SK-N-SH (cell line): ENCODE measurements at regions not wholly inside any gene's neighbourhood (a gene's known extent, or its start where the extent isn't known, plus 50 kb on each side); places are given as distances from the start of the nearest gene placed in this dataset.

Experiments used
- CTCF ChIA-PET: fragments of 300-600, 350-600 bp; formaldehyde crosslinking; extraction: SDS; loops from one replicate; lab custom pipeline; 2021; lab: Yijun Ruan, JAX
- POLR2A ChIA-PET: fragments of 350-600 bp; sonication (Branson Sonifier 250); formaldehyde crosslinking; extraction: SDS; loops from one replicate; lab custom pipeline; 2020; ENCODE audit warnings: antibody characterized with exemption, inconsistent platforms; lab: Yijun Ruan, JAX
- DNase-seq: peaks from one replicate; pipeline ENCODE4 v3.0.0; 2012
- H2AFZ ChIP-seq: fragments of 200-600 bp; sonication (generic); 2 replicates; pipeline ENCODE4 v1.8.1; 2016; ENCODE audit warnings: antibody characterized with exemption, mild to moderate bottlenecking, low read depth
- H3F3A ChIP-seq: fragments of 200-600 bp; sonication (generic); replicated peaks from 2 replicates; pipeline ENCODE3; 2016; ENCODE audit warnings: antibody characterized with exemption, mild to moderate bottlenecking; ENCODE audit not compliant: insufficient read depth
- H3K27ac ChIP-seq, 2 experiments: fragments of 200-500 bp in 1 of 2; fragments of 200-600 bp in 1 of 2; sonication (Bioruptor generic) in 1 of 2; sonication (generic), shearing (Covaris generic) in 1 of 2; 2 replicates each; pipeline versions ENCODE4 v1.5.1 to v1.6.1; 2014 to 2016; ENCODE audit warnings: low read depth in 2 of 2, inconsistent platforms in 1 of 2, low read length in 1 of 2, mild to moderate bottlenecking in 1 of 2, mixed read lengths in 1 of 2
- H3K27me3 ChIP-seq: fragments of 200-600 bp; sonication (generic), shearing (Covaris generic); 2 replicates; pipeline ENCODE4 v1.6.1; 2016; ENCODE audit warnings: mixed run types; ENCODE audit not compliant: insufficient read depth
- H3K36me3 ChIP-seq, 2 experiments: fragments of 200-500 bp in 1 of 2; fragments of 200-600 bp in 1 of 2; sonication (Bioruptor generic) in 1 of 2; sonication (generic) in 1 of 2; replicated peaks in 1 of 2; 2 replicates each; pipeline versions ENCODE3 to v1.5.1; 2014 to 2016; ENCODE audit warnings: low read length in 1 of 2, mild to moderate bottlenecking in 1 of 2; ENCODE audit not compliant: insufficient read depth in 2 of 2, control insufficient read depth in 1 of 2
- H3K4me1 ChIP-seq, 2 experiments: fragments of 200-500 bp in 1 of 2; fragments of 200-600 bp in 1 of 2; sonication (Bioruptor generic) in 1 of 2; sonication (generic), shearing (Covaris generic) in 1 of 2; 2 replicates each; pipeline versions ENCODE4 v1.5.1 to v1.6.1; 2014 to 2016; ENCODE audit warnings: low read depth in 1 of 2, low read length in 1 of 2, mixed run types in 1 of 2; ENCODE audit not compliant: insufficient read depth in 2 of 2, control insufficient read depth in 1 of 2
- H3K4me2 ChIP-seq: fragments of 200-600 bp; sonication (generic), shearing (Covaris generic); 2 replicates; pipeline ENCODE4 v1.6.1; 2017; ENCODE audit warnings: mixed run types
- H3K4me3 ChIP-seq, 2 experiments: fragments of 200-500 bp in 1 of 2; fragments of 200-600 bp in 1 of 2; sonication (Bioruptor generic) in 1 of 2; sonication (generic), shearing (Covaris generic) in 1 of 2; 2 replicates each; pipeline versions ENCODE4 v1.5.1 to v1.8.1; 2014 to 2016; ENCODE audit warnings: low read depth in 2 of 2, inconsistent platforms in 1 of 2, low read length in 1 of 2, mild to moderate bottlenecking in 1 of 2, mixed read lengths in 1 of 2, moderate library complexity in 1 of 2
- H3K79me2 ChIP-seq: fragments of 200-600 bp; sonication (generic); 2 replicates; pipeline ENCODE4 v1.8.1; 2017; ENCODE audit warnings: mild to moderate bottlenecking; ENCODE audit not compliant: insufficient read depth
- H3K9ac ChIP-seq: fragments of 200-600 bp; sonication (generic); 2 replicates; pipeline ENCODE4 v1.6.1; 2017; ENCODE audit warnings: mixed run types
- H3K9me2 ChIP-seq: fragments of 200-600 bp; sonication (generic); 2 replicates; pipeline ENCODE4 v1.6.1; 2017; ENCODE audit warnings: mixed run types
- H3K9me3 ChIP-seq: fragments of 200-600 bp; sonication (generic); 2 replicates; pipeline ENCODE4 v1.6.1; 2017; ENCODE audit warnings: mixed run types, mild to moderate bottlenecking, moderate library complexity
- H4K20me1 ChIP-seq: fragments of 200-600 bp; sonication (generic); 2 replicates; pipeline ENCODE4 v1.6.1; 2017; ENCODE audit warnings: mild to moderate bottlenecking, mixed run types; ENCODE audit not compliant: insufficient read depth
- ELF1 ChIP-seq: IDR thresholded peaks from 2 replicates; pipeline ENCODE4 v1.4.0; 2012
- EZH2phosphoT487 ChIP-seq: fragments of 200-600 bp; sonication (generic); IDR thresholded peaks from 2 replicates; pipeline ENCODE4 v1.6.1; 2017; ENCODE audit warnings: low read depth, mixed run types, mild to moderate bottlenecking, antibody characterized with exemption, moderate library complexity, borderline replicate concordance
- FOSL2 ChIP-seq: IDR thresholded peaks from 2 replicates; pipeline ENCODE4 v1.4.0; 2012; ENCODE audit warnings: low read depth, mild to moderate bottlenecking, moderate library complexity, borderline replicate concordance
- GATA2 ChIP-seq: sonication (generic); formaldehyde crosslinking; IDR thresholded peaks from 2 replicates; pipeline ENCODE4 v1.5.0; 2020; ENCODE audit warnings: mild to moderate bottlenecking, missing genetic modification reagents
- MAX ChIP-seq: IDR thresholded peaks from 2 replicates; pipeline ENCODE4 v1.4.0; 2012; ENCODE audit warnings: low read depth
- MXI1 ChIP-seq: IDR thresholded peaks from 2 replicates; pipeline ENCODE4 v1.6.1; 2012; ENCODE audit warnings: mild to moderate bottlenecking, low read depth, low read length, improper control_type of control experiment
- NRF1 ChIP-seq: IDR thresholded peaks from 2 replicates; pipeline ENCODE4 v1.6.1; 2012; ENCODE audit warnings: low read depth, mild to moderate bottlenecking, low read length
- PBX3 ChIP-seq: IDR thresholded peaks from 2 replicates; pipeline ENCODE4; 2012
- POLR2AphosphoS5 ChIP-seq: IDR thresholded peaks from 2 replicates; pipeline ENCODE4 v1.6.1; 2012; ENCODE audit warnings: low read depth, low read length
- RAD21 ChIP-seq: IDR thresholded peaks from 2 replicates; pipeline ENCODE4 v1.6.1; 2012; ENCODE audit warnings: mild to moderate bottlenecking, low read length
- RCOR1 ChIP-seq: fragments of 150-350 bp; IDR thresholded peaks from 2 replicates; pipeline ENCODE4 v1.6.1; 2017; ENCODE audit warnings: antibody characterized with exemption, low read length
- RFX5 ChIP-seq: IDR thresholded peaks from 2 replicates; pipeline ENCODE4 v1.6.1; 2012; ENCODE audit warnings: mild to moderate bottlenecking, improper control_type of control experiment, low read length
- RXRA ChIP-seq: IDR thresholded peaks from 2 replicates; pipeline ENCODE4 v1.4.0; 2012; ENCODE audit warnings: low read depth, mild to moderate bottlenecking, borderline replicate concordance
- TAF1 ChIP-seq: IDR thresholded peaks from 2 replicates; pipeline ENCODE4 v1.6.1; 2012; ENCODE audit warnings: low read depth, mild to moderate bottlenecking, low read length, moderate library complexity, borderline replicate concordance
- YY1 ChIP-seq: IDR thresholded peaks from 2 replicates; pipeline ENCODE4 v1.4.0; 2012; ENCODE audit warnings: low read depth, mild to moderate bottlenecking
- ZBTB33 ChIP-seq: IDR thresholded peaks from 2 replicates; pipeline ENCODE4 v1.4.0; 2012; ENCODE audit warnings: low read depth, borderline replicate concordance
- WGBS: methylation state at CpG from one replicate; pipeline ENCODE4 v1.1.6; 2017; ENCODE audit warnings: low lambda C conversion rate; 5-methylcytosine and 5-hydroxymethylcytosine counted together

GRCh38 chr14:38038986-38039385 lies 168.7 kb upstream of the SSTR1 start (continued):
- TF ChIP-seq PBX3 (no peak), NRF1 (no peak), TAF1 (no peak)

- H3K4me2 ChIP-seq = no peak overlapping the region
- H4K20me1 ChIP-seq = no peaks in the 10 kb centered on the region
- DNase-seq = no peak
- no peaks in the 10 kb centered on the region for H3F3A ChIP-seq
- TF ChIP-seq ZBTB33 = no peak
- TF ChIP-seq RFX5 = no peak
- TF ChIP-seq MAX = no peak
- TF ChIP-seq NRF1 = no peak
- no peak for TF ChIP-seq GATA2 (CRISPR knock-in tag)
- TF ChIP-seq EZH2phosphoT487 = no peak
- no peak for TF ChIP-seq ELF1
- no peak for TF ChIP-seq POLR2AphosphoS5
- TF ChIP-seq RAD21 = no peak
- TF ChIP-seq FOSL2 = no peak
- no peak for TF ChIP-seq MXI1
- 8% methylated on average over 2 of the region's 2 CpGs for WGBS
- H3K27ac ChIP-seq = no peak overlapping the region
- H2AFZ ChIP-seq = no peak overlapping the region
- no peaks in the 10 kb centered on the region for H3K36me3 ChIP-seq
- ChIA-PET CTCF (no interaction called here), POLR2A (no interaction called here)
- H3K9ac ChIP-seq = no peak overlapping the region
- H3K4me1 ChIP-seq = no peaks in the 10 kb centered on the region
- no peaks in the 10 kb centered on the region for H3K27me3 ChIP-seq
- H3K79me2 ChIP-seq = no peaks in the 10 kb centered on the region
- no peaks in the 10 kb centered on the region for H3K9me2 ChIP-seq
- no peak overlapping the region for H3K4me3 ChIP-seq
- H3K9me3 ChIP-seq = no peaks in the 10 kb centered on the region
Measured at GRCh38 chr14:38039496-38039895, 168.2 kb upstream of the SSTR1 start.

- ChIA-PET CTCF (no interaction called here), POLR2A (no interaction called here)
- no peak overlapping the region for H3K4me2 ChIP-seq
- H3K9ac ChIP-seq = no peak overlapping the region
- no peaks in the 10 kb centered on the region for H3K36me3 ChIP-seq
- H3K4me3 ChIP-seq = no peak overlapping the region
- H3F3A ChIP-seq = no peaks in the 10 kb centered on the region
- no peak for DNase-seq
- H2AFZ ChIP-seq = no peak overlapping the region
- TF ChIP-seq POLR2AphosphoS5 = no peak
- TF ChIP-seq RXRA = no peak
- no peak for TF ChIP-seq RCOR1
- TF ChIP-seq YY1 = no peak
- H3K27ac ChIP-seq = no peak overlapping the region
- H3K9me2 ChIP-seq = no peaks in the 10 kb centered on the region
- H3K79me2 ChIP-seq = no peaks in the 10 kb centered on the region
- H3K9me3 ChIP-seq = no peaks in the 10 kb centered on the region
- WGBS = 11% methylated on average over 1 of the region's 1 CpG
- no peaks in the 10 kb centered on the region for H3K4me1 ChIP-seq
- no peaks in the 10 kb centered on the region for H3K27me3 ChIP-seq
- no peaks in the 10 kb centered on the region for H4K20me1 ChIP-seq
Measured at GRCh38 chr14:38040411-38040810, 167.3 kb upstream of the SSTR1 start.
